A673 (cell line): ENCODE measurements at regions not wholly inside any gene's neighbourhood (a gene's known extent, or its start where the extent isn't known, plus 50 kb on each side); places are given as distances from the start of the nearest gene placed in this dataset.

Source experiments
- BruUV-seq: library from RNA; stranded (reverse); fragments of 400-500 nt; replicated peaks from 2 replicates; lab custom pipeline; 2021; lab: Mats Ljungman, UMichigan
- CTCF ChIA-PET: fragments of 300-600 bp; sonication (Branson Sonifier 250); formaldehyde crosslinking; loops from one replicate; lab custom pipeline; 2022; ENCODE audit warnings: antibody characterized with exemption; lab: Charles Lee
- POLR2A ChIA-PET: fragments of 300-600 bp; sonication (Branson Sonifier 250); formaldehyde crosslinking; loops from one replicate; lab custom pipeline; 2022; ENCODE audit warnings: antibody characterized with exemption; ENCODE audit not compliant: low non-redundant PET; lab: Charles Lee
- DNase-seq: peaks from one replicate; pipeline ENCODE4 v3.0.0-alpha.2; 2015; ENCODE audit warnings: low spot score
- H3K27ac ChIP-seq: fragments of 200-600 bp; sonication (generic); 2 replicates; pipeline ENCODE4 v1.5.1; 2016; ENCODE audit warnings: mixed run types, low read depth, mild to moderate bottlenecking, mixed read lengths, antibody characterized with exemption, low read length; ENCODE audit not compliant: poor library complexity, severe bottlenecking
- H3K27me3 ChIP-seq: fragments of 200-600 bp; sonication (generic); replicated peaks from 2 replicates; pipeline ENCODE4 v1.6.1; 2017; ENCODE audit warnings: mixed run types, low read depth, mild to moderate bottlenecking, mixed read lengths, antibody characterized with exemption, low read length; ENCODE audit not compliant: insufficient read depth, poor library complexity
- H3K36me3 ChIP-seq: fragments of 200-600 bp; sonication (generic); 2 replicates; pipeline ENCODE4 v1.6.1; 2016; ENCODE audit warnings: mixed run types, mild to moderate bottlenecking, mixed read lengths, antibody characterized with exemption, low read length; ENCODE audit not compliant: insufficient read depth, poor library complexity, severe bottlenecking
- H3K4me1 ChIP-seq: fragments of 200-600 bp; sonication (generic); 2 replicates; pipeline ENCODE4 v1.6.1; 2017; ENCODE audit warnings: mixed run types, mild to moderate bottlenecking, mixed read lengths, antibody characterized with exemption, low read length; ENCODE audit not compliant: insufficient read depth, poor library complexity, severe bottlenecking
- H3K4me3 ChIP-seq: fragments of 200-600 bp; sonication (generic); 2 replicates; pipeline ENCODE4 v1.5.1; 2016; ENCODE audit warnings: low read depth, mixed run types, mild to moderate bottlenecking, mixed read lengths, low read length; ENCODE audit not compliant: poor library complexity, severe bottlenecking
- H3K9me3 ChIP-seq: fragments of 200-600 bp; sonication (generic); 2 replicates; pipeline ENCODE4 v1.6.1; 2016; ENCODE audit warnings: mixed run types, low read depth, mild to moderate bottlenecking, mixed read lengths, antibody characterized with exemption, low read length; ENCODE audit not compliant: poor library complexity, severe bottlenecking
- EZH2 ChIP-seq: fragments of 200-600 bp; sonication (generic); IDR thresholded peaks from 2 replicates; pipeline ENCODE4 v1.6.1; 2017; ENCODE audit warnings: borderline replicate concordance, low read depth, mild to moderate bottlenecking, mixed read lengths, antibody characterized with exemption, low read length; ENCODE audit not compliant: poor library complexity, severe bottlenecking
- intact Hi-C: fragments of 100-400 bp; cut with micrococcal nuclease; formaldehyde crosslinking; loops from one replicate; pipeline ENCODE4 v1.10.0; 2022; ENCODE audit not compliant: unreplicated experiment
- TF ChIP-seq, protein P1 (sequence below): fragments of 300-800, 200-600 bp; sonication (generic); conservative IDR thresholded peaks from 2 replicates; pipeline ENCODE4 v1.5.1; 2017; ENCODE audit warnings: low read depth, mild to moderate bottlenecking, antibody characterized with exemption, low read length, moderate library complexity, mixed read lengths

DNA sequence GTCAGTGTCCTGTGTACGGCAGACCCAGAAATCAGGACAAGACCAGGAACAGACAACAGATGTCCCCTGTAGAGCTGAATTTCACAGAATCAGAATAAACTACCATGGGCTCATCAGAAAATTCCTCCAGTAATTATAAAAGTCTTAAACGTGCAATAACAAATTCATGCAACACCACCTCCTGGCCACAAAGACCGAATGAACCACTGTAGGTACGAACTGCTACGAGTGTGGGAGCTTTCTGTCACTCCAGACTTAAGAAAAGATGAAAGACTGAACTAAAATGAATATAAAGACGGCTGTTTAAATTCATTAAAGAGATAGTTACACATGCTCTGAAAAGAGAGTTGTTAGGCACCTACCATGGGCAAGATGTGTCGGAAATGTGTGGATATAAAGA is 333.5 kb downstream of the RRAGC start:
- H3K27me3 ChIP-seq: no peaks in the 10 kb centered on the region
- no peak for DNase-seq
- POLR2A ChIA-PET: interaction anchor here (0.7 kb wide), 1 partner anchor 46 kb away, joined by 3 read pairs; no protein-coding TSS in a partner anchor
- no peak overlapping the region for H3K4me3 ChIP-seq
- intact Hi-C loops: no loop called here
- H3K27ac ChIP-seq: no peak overlapping the region
- CTCF ChIA-PET: interaction anchor here (0.7 kb wide), 1 partner anchor 44 kb away, joined by 3 read pairs; no protein-coding TSS in a partner anchor
- no peaks in the 10 kb centered on the region for H3K9me3 ChIP-seq
- no peaks in the 10 kb centered on the region for H3K36me3 ChIP-seq
- H3K4me1 ChIP-seq: peaks cover 3% of the 10 kb centered on the region
- no TSS peak for BruUV-seq
- TF ChIP-seq EZH2: no peak
- TF ChIP-seq, protein P1, sequence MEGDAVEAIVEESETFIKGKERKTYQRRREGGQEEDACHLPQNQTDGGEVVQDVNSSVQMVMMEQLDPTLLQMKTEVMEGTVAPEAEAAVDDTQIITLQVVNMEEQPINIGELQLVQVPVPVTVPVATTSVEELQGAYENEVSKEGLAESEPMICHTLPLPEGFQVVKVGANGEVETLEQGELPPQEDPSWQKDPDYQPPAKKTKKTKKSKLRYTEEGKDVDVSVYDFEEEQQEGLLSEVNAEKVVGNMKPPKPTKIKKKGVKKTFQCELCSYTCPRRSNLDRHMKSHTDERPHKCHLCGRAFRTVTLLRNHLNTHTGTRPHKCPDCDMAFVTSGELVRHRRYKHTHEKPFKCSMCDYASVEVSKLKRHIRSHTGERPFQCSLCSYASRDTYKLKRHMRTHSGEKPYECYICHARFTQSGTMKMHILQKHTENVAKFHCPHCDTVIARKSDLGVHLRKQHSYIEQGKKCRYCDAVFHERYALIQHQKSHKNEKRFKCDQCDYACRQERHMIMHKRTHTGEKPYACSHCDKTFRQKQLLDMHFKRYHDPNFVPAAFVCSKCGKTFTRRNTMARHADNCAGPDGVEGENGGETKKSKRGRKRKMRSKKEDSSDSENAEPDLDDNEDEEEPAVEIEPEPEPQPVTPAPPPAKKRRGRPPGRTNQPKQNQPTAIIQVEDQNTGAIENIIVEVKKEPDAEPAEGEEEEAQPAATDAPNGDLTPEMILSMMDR: 0 out of 2 replicates have a peak, but pooled peaks have one; percentile 12

DNA sequence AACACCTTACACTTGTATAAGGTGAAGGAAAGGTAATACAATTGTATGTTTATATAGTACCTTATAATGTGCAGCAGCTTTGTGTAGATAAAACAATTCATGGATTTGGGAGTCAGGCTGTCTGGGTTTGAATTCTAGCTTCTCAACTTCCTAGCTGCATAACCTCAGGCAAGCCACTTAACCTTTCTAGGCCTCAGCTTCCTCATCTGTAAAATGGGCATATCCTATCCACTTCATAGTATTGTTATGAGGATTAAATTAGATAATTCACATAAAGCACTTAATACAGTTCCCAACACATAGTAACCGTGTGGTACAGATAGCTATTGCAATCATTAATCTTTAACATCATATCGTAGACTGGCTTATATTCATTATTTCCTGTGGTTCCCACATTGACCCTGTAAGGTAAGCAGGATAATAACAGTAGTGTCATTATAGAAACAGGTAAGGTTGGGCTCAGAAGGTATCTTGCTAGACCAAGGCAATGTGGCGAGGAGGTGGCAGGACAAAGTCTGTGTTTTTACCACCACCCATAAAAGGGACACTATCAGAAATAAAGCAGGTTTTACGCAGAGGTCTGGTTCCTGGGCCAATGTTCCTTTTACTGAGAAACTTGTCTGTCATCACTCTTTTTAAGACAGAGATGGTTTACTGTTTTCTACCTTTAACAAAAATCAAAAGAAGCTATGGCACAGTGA is 334.1 kb downstream of the RRAGC start:
- ChIA-PET CTCF (no interaction called here), POLR2A (interaction anchor here (0.7 kb wide), 1 partner anchor 45 kb away, joined by 3 read pairs; no protein-coding TSS in a partner anchor)
- no peaks in the 10 kb centered on the region for H3K36me3 ChIP-seq
- TF ChIP-seq EZH2: no peak
- TF ChIP-seq, protein P1: no peak
- intact Hi-C loops: no loop called here
- no peak for DNase-seq
- H3K4me1 ChIP-seq: peaks cover 4% of the 10 kb centered on the region
- no peaks in the 10 kb centered on the region for H3K27me3 ChIP-seq
- no TSS peak for BruUV-seq
- no peak overlapping the region for H3K4me3 ChIP-seq
- no peaks in the 10 kb centered on the region for H3K9me3 ChIP-seq
- no peak overlapping the region for H3K27ac ChIP-seq

GRCh38 chr1:38524025-38524641 is 335.4 kb downstream of the RRAGC start:
- intact Hi-C loops: no loop called here
- Histone ChIP-seq H3K4me3 (no peak overlapping the region), H3K9me3 (no peaks in the 10 kb centered on the region), H3K27me3 (no peaks in the 10 kb centered on the region), H3K27ac (no peak overlapping the region), H3K4me1 (peaks cover 17% of the 10 kb centered on the region), H3K36me3 (no peaks in the 10 kb centered on the region)
- ChIA-PET POLR2A (no interaction called here), CTCF (no interaction called here)
- TF ChIP-seq EZH2: no peak
- TF ChIP-seq, protein P1: no peak
- no peak for DNase-seq
- no TSS peak for BruUV-seq
